MG63 (cell line): ENCODE measurements at regions not wholly inside any gene's neighbourhood (a gene's known extent, or its start where the extent isn't known, plus 50 kb on each side); places are given as distances from the start of the nearest gene placed in this dataset.
A peak's percentile ranks its signal among the peaks of the same experiment; 100 is the strongest.

Experiments used
- DNase-seq: peaks from one replicate; pipeline ENCODE4 v3.0.0-alpha.2; 2020
- H3K27me3 ChIP-seq: fragments of 250-450 bp; sonication (Bioruptor Pico); 2 replicates; pipeline ENCODE4 v1.5.1; 2020; ENCODE audit warnings: mild to moderate bottlenecking, moderate library complexity
- H3K36me3 ChIP-seq: fragments of 250-450 bp; sonication (Bioruptor Pico); 2 replicates; pipeline ENCODE4 v1.5.1; 2020; ENCODE audit warnings: mild to moderate bottlenecking, moderate library complexity
- H3K4me3 ChIP-seq: fragments of 250-450 bp; sonication (Bioruptor Pico); 2 replicates; pipeline ENCODE4 v1.5.1; 2020; ENCODE audit warnings: mild to moderate bottlenecking, moderate library complexity
- H3K9me3 ChIP-seq: fragments of 250-450 bp; sonication (Bioruptor Pico); 2 replicates; pipeline ENCODE4 v1.5.1; 2020; ENCODE audit warnings: mild to moderate bottlenecking, moderate library complexity

DNA sequence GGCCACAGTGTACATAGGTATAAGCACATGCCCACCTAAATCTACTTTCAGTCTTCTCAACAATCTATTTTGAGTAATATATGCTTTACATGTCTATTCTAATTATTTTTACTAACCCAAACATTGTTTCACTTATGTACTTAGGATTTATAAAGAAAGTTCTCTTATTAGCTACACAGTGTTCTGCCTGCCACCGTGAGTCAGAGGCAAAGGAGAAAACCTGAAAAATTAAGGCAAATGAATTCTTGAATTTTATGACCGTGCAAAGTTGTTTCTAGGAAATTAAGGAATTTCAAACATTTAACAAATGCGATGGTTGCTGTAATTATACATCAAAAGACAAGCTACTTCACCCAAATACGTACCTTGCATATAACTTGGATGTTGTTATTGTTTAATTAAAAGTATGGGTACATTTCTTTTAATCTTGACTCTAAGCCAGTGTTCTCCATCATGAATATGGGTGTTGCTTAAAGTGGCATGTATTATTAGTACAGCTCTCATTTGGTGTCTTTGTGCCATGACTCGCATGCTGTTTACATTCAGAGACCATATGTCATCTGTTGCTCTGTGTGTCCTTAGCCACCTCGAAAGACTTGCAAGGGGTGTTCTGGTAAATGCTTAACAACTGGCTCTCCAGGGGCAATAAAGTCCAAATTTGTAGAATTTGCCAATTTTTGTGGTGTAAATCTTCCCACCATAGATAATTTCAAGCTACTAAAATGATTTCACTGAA, 154.3 kb upstream of the FN1 start:
- peak; percentile 6 for DNase-seq
- Histone ChIP-seq H3K27me3 (no peaks in the 10 kb centered on the region), H3K4me3 (no peak overlapping the region)

GRCh38 chr2:215583881-215584280, 148.0 kb upstream of the FN1 start:
- no peak for DNase-seq
- no peaks in the 10 kb centered on the region for H3K27me3 ChIP-seq
- no peak overlapping the region for H3K4me3 ChIP-seq

More for the DNA sequence above, 154.3 kb upstream of the FN1 start:
- Histone ChIP-seq H3K9me3 (no peaks in the 10 kb centered on the region), H3K36me3 (no peaks in the 10 kb centered on the region)

GRCh38 chr2:215579809-215580208, 143.9 kb upstream of the FN1 start:
- Histone ChIP-seq H3K9me3 (no peaks in the 10 kb centered on the region), H3K4me3 (no peak overlapping the region), H3K36me3 (no peaks in the 10 kb centered on the region), H3K27me3 (no peaks in the 10 kb centered on the region)
- peak; percentile 24 for DNase-seq

More at GRCh38 chr2:215583881-215584280, 148.0 kb upstream of the FN1 start:
- no peaks in the 10 kb centered on the region for H3K9me3 ChIP-seq
- no peaks in the 10 kb centered on the region for H3K36me3 ChIP-seq

GRCh38 chr2:215577356-215577755, 141.5 kb upstream of the FN1 start:
- H3K36me3 ChIP-seq, result no peaks in the 10 kb centered on the region
- no peak for DNase-seq
- no peaks in the 10 kb centered on the region for H3K27me3 ChIP-seq
- no peak overlapping the region for H3K4me3 ChIP-seq
- H3K9me3 ChIP-seq, result no peaks in the 10 kb centered on the region

DNA sequence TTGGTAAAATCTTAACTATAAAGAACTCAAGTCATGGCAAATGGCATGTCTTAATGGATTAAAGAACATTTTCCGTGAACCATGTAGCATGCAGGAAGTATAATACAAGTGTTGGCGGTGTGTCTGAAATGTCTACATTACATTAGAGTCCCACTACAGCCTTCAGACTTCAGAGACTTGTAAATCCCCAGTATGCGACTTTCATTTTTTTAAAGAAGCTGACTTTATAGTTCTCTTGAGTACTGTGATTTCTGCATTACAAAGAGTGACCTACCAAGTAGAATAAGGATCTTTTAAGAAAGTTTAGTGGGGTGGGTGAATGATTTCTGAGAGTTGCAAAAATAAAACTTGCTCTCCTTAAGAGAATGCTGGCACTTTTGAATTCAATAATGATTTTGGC, 140.7 kb upstream of the FN1 start:
- no peak for DNase-seq
- no peak overlapping the region for H3K4me3 ChIP-seq
- no peaks in the 10 kb centered on the region for H3K9me3 ChIP-seq
- H3K27me3 ChIP-seq, result no peaks in the 10 kb centered on the region
- no peaks in the 10 kb centered on the region for H3K36me3 ChIP-seq

GRCh38 chr2:215573496-215573895, 137.6 kb upstream of the FN1 start:
- Histone ChIP-seq H3K36me3 (no peaks in the 10 kb centered on the region), H3K27me3 (no peaks in the 10 kb centered on the region), H3K9me3 (no peaks in the 10 kb centered on the region), H3K4me3 (no peak overlapping the region)
- DNase-seq, result no peak

DNA sequence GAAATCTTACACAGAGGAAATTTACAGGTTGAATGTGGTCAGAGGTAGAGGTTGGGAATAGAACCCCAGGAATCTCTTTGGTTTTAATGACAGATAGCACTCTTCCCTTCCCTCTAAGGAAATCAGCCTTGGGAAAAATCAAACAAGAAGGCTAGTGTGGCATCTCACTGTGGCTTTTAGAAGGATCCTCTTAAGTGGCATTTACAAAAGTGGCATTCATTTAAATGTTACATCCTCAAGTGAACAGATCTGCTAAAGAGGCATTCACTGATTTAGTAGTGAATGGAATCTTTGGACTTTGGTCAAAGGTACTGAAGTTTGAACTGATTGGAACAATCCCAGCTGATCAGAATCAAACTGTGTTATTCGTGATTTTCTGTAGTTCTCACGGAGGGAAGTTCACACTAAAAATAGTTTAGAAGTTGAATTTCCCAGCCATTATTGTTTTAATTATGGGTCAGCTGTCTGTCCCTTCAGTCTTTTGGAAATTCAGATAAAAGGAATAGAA, 136.5 kb upstream of the FN1 start:
- Histone ChIP-seq H3K27me3 (no peaks in the 10 kb centered on the region), H3K9me3 (no peaks in the 10 kb centered on the region), H3K4me3 (no peak overlapping the region), H3K36me3 (no peaks in the 10 kb centered on the region)
- DNase-seq, result no peak

GRCh38 chr2:215571689-215572088, 135.8 kb upstream of the FN1 start:
- Histone ChIP-seq H3K27me3 (no peaks in the 10 kb centered on the region), H3K9me3 (no peaks in the 10 kb centered on the region), H3K36me3 (no peaks in the 10 kb centered on the region), H3K4me3 (no peak overlapping the region)
- no peak for DNase-seq

DNA sequence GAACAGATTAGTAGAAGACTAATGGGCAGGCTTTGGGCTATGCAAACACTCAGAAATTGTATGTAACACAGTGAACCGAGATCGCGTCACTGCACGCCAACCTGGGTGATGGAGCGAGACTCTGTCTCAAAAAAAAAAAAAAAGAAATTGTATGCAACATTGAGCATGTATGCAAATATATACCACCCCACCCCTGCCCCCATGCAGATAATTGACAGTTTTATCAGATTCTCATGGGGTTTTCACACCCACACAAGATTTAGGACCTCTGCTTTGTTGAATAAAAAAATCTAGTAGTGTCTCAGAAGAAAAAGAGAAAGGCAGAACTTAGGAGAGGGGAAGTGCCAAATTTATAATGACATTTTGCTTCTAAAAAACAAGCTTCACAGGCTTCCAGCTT, 131.6 kb upstream of the FN1 start:
- Histone ChIP-seq H3K4me3 (no peak overlapping the region), H3K27me3 (no peaks in the 10 kb centered on the region), H3K36me3 (no peaks in the 10 kb centered on the region), H3K9me3 (no peaks in the 10 kb centered on the region)
- no peak for DNase-seq

DNA sequence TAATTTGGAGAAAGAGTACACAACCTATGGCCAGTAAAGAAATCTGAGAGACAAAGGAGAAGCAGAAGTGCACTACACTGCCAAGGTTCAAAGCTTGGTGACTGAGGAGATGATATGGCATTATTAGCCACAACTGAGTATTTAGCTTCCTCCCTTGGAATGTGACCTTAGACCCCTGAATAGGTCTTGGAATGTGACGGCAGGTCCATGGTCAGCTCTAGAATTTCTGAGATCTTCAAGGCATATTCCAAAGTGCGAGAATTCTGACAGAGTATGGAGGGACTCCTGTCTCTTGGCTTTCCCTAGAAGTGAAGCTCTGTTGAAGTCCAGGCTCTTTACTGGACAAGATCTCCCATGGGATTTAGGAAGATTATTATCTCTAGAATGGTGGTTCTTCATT, 130.0 kb upstream of the FN1 start:
- Histone ChIP-seq H3K4me3 (no peak overlapping the region), H3K27me3 (no peaks in the 10 kb centered on the region)
- DNase-seq, result no peak

DNA sequence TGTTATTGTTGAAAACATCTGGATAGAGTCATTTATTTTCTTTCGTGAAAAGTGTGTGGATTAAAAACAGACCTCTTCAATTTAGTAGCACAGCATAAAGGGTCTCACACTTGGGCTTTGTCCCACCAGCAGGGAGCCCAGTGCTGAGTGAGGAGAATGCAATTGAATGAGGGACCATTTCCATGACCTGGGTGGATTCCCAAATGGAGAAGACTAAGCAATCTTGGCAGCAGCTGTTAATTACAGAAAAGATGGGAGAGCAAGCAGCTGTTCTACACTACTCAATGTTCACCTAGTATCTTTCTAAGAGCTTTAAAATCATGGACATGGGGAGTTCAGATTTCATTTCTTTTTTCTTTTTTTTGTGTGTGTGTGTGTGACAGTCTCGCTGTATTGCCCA, 121.8 kb upstream of the FN1 start:
- no peak overlapping the region for H3K4me3 ChIP-seq
- no peak for DNase-seq
- H3K27me3 ChIP-seq, result no peaks in the 10 kb centered on the region
- H3K36me3 ChIP-seq, result no peaks in the 10 kb centered on the region
- 0 out of 2 replicates have a peak, but pooled peaks cover 2% of the 10 kb centered on the region for H3K9me3 ChIP-seq

More for the DNA sequence above, 130.0 kb upstream of the FN1 start:
- Histone ChIP-seq H3K9me3 (0 out of 2 replicates have a peak, but pooled peaks cover 2% of the 10 kb centered on the region), H3K36me3 (no peaks in the 10 kb centered on the region)

- no peak for DNase-seq
- H3K9me3 ChIP-seq, result 0 out of 2 replicates have a peak, but pooled peaks cover 2% of the 10 kb centered on the region
- H3K27me3 ChIP-seq, result no peaks in the 10 kb centered on the region
- no peaks in the 10 kb centered on the region for H3K36me3 ChIP-seq
- no peak overlapping the region for H3K4me3 ChIP-seq
Observed at GRCh38 chr2:215556979-215557378, 121.1 kb upstream of the FN1 start.

DNA sequence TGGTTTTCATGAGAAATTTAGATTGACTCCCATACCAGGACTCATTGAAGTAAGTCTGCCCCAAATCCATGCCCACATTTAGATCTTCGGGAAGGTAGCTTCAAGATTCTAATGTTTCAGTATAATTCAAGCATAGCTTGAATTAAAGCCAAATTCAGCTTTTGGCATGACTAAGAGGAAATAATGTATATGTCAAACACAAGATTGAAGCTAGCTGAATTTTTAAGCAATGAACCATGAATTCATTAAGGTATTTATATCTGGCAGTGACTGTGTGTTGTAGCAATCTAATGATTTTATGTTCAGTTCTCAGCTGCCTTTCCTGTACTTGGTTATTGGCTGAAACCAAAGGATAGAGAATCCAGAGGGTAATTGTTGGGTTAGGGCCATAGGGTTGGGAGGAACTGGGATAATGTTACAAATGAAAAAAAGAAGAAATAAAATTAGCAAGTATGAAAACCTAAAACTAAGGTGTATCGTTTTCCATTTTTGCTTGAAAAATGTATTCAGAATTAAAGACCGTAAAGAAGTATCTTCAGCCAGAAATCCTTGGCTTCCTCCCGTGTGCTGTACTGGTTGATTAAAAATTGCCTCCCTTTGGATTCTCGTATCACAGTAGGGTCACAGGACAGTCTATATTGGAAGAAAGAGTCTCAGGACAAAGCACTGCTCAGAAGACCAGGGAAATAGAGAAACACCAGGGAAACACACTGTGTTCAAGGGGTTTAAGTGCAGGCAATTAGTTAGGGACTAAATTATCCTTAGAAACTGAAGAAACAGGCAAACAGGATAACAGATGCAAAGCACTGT, 119.0 kb upstream of the FN1 start:
- Histone ChIP-seq H3K36me3 (no peaks in the 10 kb centered on the region), H3K4me3 (no peak overlapping the region), H3K9me3 (no peaks in the 10 kb centered on the region), H3K27me3 (no peaks in the 10 kb centered on the region)
- DNase-seq, result no peak

- Histone ChIP-seq H3K27me3 (no peaks in the 10 kb centered on the region), H3K36me3 (no peaks in the 10 kb centered on the region), H3K4me3 (no peak overlapping the region), H3K9me3 (no peaks in the 10 kb centered on the region)
- DNase-seq, result no peak
Observed at GRCh38 chr2:215553946-215554345, 118.1 kb upstream of the FN1 start.

DNA sequence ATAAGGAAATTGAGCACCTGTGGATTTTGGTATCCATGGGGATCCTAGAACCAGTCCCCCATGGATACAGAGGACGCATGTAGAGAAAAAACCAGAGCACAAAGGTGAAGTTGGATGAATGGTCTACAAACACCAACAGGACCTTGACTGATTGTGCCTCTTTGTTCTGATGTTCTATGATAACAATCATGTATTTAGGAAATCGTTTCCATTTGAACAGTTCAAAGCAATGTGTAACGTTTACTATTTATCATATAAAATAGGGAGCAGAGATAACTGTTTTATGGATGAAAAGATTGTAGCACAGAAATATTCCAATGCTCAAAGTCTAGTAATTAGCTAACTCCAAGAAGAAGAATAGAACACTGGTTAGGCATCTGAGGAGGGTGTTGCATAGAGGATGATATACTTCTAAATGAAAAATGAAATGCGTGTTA, 116.3 kb upstream of the FN1 start:
- H3K27me3 ChIP-seq, result no peaks in the 10 kb centered on the region
- no peaks in the 10 kb centered on the region for H3K9me3 ChIP-seq
- H3K36me3 ChIP-seq, result no peaks in the 10 kb centered on the region
- no peak for DNase-seq
- H3K4me3 ChIP-seq, result no peak overlapping the region

- Histone ChIP-seq H3K4me3 (no peak overlapping the region), H3K36me3 (no peaks in the 10 kb centered on the region), H3K27me3 (no peaks in the 10 kb centered on the region), H3K9me3 (no peaks in the 10 kb centered on the region)
- no peak for DNase-seq
Observed at GRCh38 chr2:215550331-215550730, 114.5 kb upstream of the FN1 start.

GRCh38 chr2:215548714-215549113, 112.8 kb upstream of the FN1 start:
- H3K9me3 ChIP-seq, result no peaks in the 10 kb centered on the region
- no peak overlapping the region for H3K4me3 ChIP-seq
- no peaks in the 10 kb centered on the region for H3K27me3 ChIP-seq
- no peak for DNase-seq
- no peaks in the 10 kb centered on the region for H3K36me3 ChIP-seq
